Natural killer cell (primary cell): ENCODE measurements at regions not wholly inside any gene's neighbourhood (a gene's known extent, or its start where the extent isn't known, plus 50 kb on each side); places are given as distances from the start of the nearest gene placed in this dataset.

ENCODE experiments used
- ATAC-seq, 3 donors: fragments of 150-1000 bp in 2 of 3; fragments of 200-7000 bp in 1 of 3; cut with Tn5 transposase; 1 replicate in 1 of 3; 2 replicates in 2 of 3; pipeline ENCODE4 v1.10.0; 2021; ENCODE audit warnings: mild to moderate bottlenecking in 2 of 3, moderate library complexity in 2 of 3
- DNase-seq, 2 donors: peaks; one replicate each; pipeline versions ENCODE4 v3.0.0 to v3.0.0-alpha.2; 2013 to 2021; ENCODE audit warnings: mixed read lengths in 1 of 2
- H3K27ac ChIP-seq: one replicate; pipeline ENCODE4 v1.5.1; 2013; ENCODE audit warnings: mild to moderate bottlenecking, low read length
- H3K27me3 ChIP-seq: one replicate; pipeline ENCODE4 v1.6.1; 2013; ENCODE audit warnings: low read length; ENCODE audit not compliant: control insufficient read depth, insufficient read depth
- H3K36me3 ChIP-seq: one replicate; pipeline ENCODE4 v1.6.1; 2013; ENCODE audit warnings: low read length; ENCODE audit not compliant: control insufficient read depth, insufficient read depth
- H3K4me1 ChIP-seq: one replicate; pipeline ENCODE4 v1.6.1; 2013; ENCODE audit warnings: low read length; ENCODE audit not compliant: control insufficient read depth, insufficient read depth
- H3K4me3 ChIP-seq: one replicate; pipeline ENCODE4 v1.5.1; 2013; ENCODE audit warnings: low read length
- H3K9me3 ChIP-seq: one replicate; pipeline ENCODE4 v1.6.1; 2013; ENCODE audit warnings: low read length; ENCODE audit not compliant: control insufficient read depth, insufficient read depth
- H3K27ac Mint-ChIP-seq, 2 donors: one replicate each; pipeline ENCODE4 v1.8.0; 2022; ENCODE audit warnings: mild to moderate bottlenecking in 2 of 2, mixed read lengths in 2 of 2, moderate library complexity in 1 of 2
- H3K27me3 Mint-ChIP-seq, 2 donors: one replicate each; pipeline ENCODE4 v1.8.0; 2022; ENCODE audit warnings: low read depth in 2 of 2, mixed read lengths in 2 of 2
- H3K36me3 Mint-ChIP-seq: one replicate; pipeline ENCODE4 v1.8.0; 2022; ENCODE audit warnings: mixed read lengths
- H3K4me1 Mint-ChIP-seq, 2 donors: one replicate each; pipeline ENCODE4 v1.8.0; 2022; ENCODE audit warnings: mixed read lengths in 2 of 2
- H3K4me3 Mint-ChIP-seq: one replicate; pipeline ENCODE4 v1.8.0; 2022; ENCODE audit warnings: mild to moderate bottlenecking, moderate library complexity, mixed read lengths
- H3K9me3 Mint-ChIP-seq, 2 donors: one replicate each; pipeline ENCODE4 v1.8.0; 2022; ENCODE audit warnings: mixed read lengths in 2 of 2
- WGBS: methylation state at CpG from one replicate; pipeline ENCODE4 v1.1.7; 2013; ENCODE audit warnings: missing lambda C conversion rate; ENCODE audit not compliant: insufficient coverage; 5-methylcytosine and 5-hydroxymethylcytosine counted together
- intact Hi-C: fragments of 100-400 bp; cut with micrococcal nuclease; formaldehyde crosslinking; loops from one replicate; pipeline ENCODE4 v1.14.2; 2022
- TF ChIP-seq, protein P1 (sequence below): fragments of 200-600 bp; IDR thresholded peaks from one replicate; pipeline ENCODE4 v1.8.0; 2022; ENCODE audit warnings: antibody characterized with exemption

- Mint-ChIP-seq H3K27me3 (peaks cover 0 to 4% of the 10 kb centered on the region in 2 donors), H3K4me3 (no peak overlapping the region), H3K27ac (no peak overlapping the region), H3K4me1 (no peaks in the 10 kb centered on the region), H3K9me3 (no peaks in the 10 kb centered on the region), H3K36me3 (no peaks in the 10 kb centered on the region)
- Histone ChIP-seq H3K36me3 (no peaks in the 10 kb centered on the region), H3K4me3 (no peak overlapping the region), H3K4me1 (no peaks in the 10 kb centered on the region), H3K9me3 (peaks cover 3% of the 10 kb centered on the region), H3K27me3 (no peaks in the 10 kb centered on the region), H3K27ac (no peak overlapping the region)
- TF ChIP-seq, protein P1, sequence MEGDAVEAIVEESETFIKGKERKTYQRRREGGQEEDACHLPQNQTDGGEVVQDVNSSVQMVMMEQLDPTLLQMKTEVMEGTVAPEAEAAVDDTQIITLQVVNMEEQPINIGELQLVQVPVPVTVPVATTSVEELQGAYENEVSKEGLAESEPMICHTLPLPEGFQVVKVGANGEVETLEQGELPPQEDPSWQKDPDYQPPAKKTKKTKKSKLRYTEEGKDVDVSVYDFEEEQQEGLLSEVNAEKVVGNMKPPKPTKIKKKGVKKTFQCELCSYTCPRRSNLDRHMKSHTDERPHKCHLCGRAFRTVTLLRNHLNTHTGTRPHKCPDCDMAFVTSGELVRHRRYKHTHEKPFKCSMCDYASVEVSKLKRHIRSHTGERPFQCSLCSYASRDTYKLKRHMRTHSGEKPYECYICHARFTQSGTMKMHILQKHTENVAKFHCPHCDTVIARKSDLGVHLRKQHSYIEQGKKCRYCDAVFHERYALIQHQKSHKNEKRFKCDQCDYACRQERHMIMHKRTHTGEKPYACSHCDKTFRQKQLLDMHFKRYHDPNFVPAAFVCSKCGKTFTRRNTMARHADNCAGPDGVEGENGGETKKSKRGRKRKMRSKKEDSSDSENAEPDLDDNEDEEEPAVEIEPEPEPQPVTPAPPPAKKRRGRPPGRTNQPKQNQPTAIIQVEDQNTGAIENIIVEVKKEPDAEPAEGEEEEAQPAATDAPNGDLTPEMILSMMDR: no peak
- ATAC-seq (no peak), DNase-seq (no peak)
- intact Hi-C loops: no loop called here
- 81% methylated on average over 2 of the region's 4 CpGs for WGBS
These were observed 547.2 kb upstream of the CDH5 start for GRCh38 chr16:65819136-65819898.

DNA sequence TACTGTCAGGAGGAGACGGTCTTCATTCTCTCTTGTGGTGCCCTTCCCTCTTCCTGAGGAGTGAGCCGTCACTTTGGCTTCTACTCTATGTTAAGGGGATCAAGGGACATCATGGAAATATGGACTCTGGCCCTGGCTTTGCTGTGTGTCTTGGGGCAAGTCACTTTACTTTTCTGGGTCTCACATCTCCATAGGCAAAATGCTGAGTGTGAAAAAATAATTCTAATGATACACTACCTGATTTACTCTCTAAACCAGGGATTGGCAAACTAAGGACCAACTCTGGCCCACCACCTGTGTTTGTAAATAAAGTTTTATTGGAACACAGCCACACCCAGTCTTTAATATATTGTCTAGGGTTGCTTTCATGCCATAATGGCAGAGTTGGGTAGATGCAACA lies 548.7 kb upstream of the CDH5 start:
- no peaks in the 10 kb centered on the region for H3K9me3 Mint-ChIP-seq
- 63% methylated on average over 1 of the region's 2 CpGs for WGBS
- H3K9me3 ChIP-seq: peaks cover 3% of the 10 kb centered on the region
- no peak overlapping the region for H3K4me3 ChIP-seq
- DNase-seq: no peak
- intact Hi-C loops: no loop called here
- H3K36me3 Mint-ChIP-seq: no peaks in the 10 kb centered on the region
- H3K27me3 ChIP-seq: no peaks in the 10 kb centered on the region
- TF ChIP-seq, protein P1: no peak
- no peak overlapping the region for H3K4me3 Mint-ChIP-seq
- H3K4me1 ChIP-seq: no peaks in the 10 kb centered on the region
- H3K27ac ChIP-seq: no peak overlapping the region
- no peak overlapping the region for H3K27ac Mint-ChIP-seq
- H3K27me3 Mint-ChIP-seq: no peaks in the 10 kb centered on the region
- no peaks in the 10 kb centered on the region for H3K36me3 ChIP-seq
- no peak for ATAC-seq
- no peaks in the 10 kb centered on the region for H3K4me1 Mint-ChIP-seq

DNA sequence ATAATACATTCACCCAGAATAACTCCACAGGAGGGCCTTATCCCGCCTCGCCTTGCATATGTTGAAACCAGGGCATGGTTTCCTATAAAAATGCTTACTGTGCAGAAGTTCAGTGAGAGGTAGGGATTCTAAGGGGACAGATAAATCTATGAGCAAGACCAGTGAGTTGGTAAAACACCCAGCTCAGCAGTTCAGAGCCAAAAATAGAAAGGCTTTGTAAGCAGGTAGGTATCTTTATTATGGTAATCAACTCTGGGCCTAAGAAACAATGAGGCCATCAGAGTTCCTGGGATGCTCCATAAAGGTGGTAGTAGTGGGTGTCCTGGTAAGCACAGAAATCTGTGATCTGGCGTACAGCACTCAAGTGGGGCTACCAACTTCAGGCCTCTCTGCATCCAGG lies 549.4 kb upstream of the CDH5 start:
- TF ChIP-seq, protein P1: no peak
- 86% methylated on average over 3 of the region's 3 CpGs for WGBS
- Histone ChIP-seq H3K36me3 (no peaks in the 10 kb centered on the region), H3K4me3 (no peak overlapping the region), H3K27me3 (no peaks in the 10 kb centered on the region), H3K4me1 (no peaks in the 10 kb centered on the region), H3K27ac (no peak overlapping the region), H3K9me3 (peaks cover 3% of the 10 kb centered on the region)
- no peak for DNase-seq
- H3K4me3 Mint-ChIP-seq: no peak overlapping the region
- no peaks in the 10 kb centered on the region for H3K4me1 Mint-ChIP-seq
- no peaks in the 10 kb centered on the region for H3K27me3 Mint-ChIP-seq
- no peak overlapping the region for H3K27ac Mint-ChIP-seq
- intact Hi-C loops: no loop called here
- H3K36me3 Mint-ChIP-seq: no peaks in the 10 kb centered on the region
- no peaks in the 10 kb centered on the region for H3K9me3 Mint-ChIP-seq
- no peak for ATAC-seq

GRCh38 chr16:65816556-65816955 lies 549.9 kb upstream of the CDH5 start:
- Histone ChIP-seq H3K4me3 (no peak overlapping the region), H3K36me3 (no peaks in the 10 kb centered on the region), H3K9me3 (peaks cover 3% of the 10 kb centered on the region), H3K27me3 (no peaks in the 10 kb centered on the region), H3K27ac (no peak overlapping the region), H3K4me1 (no peaks in the 10 kb centered on the region)
- no peaks in the 10 kb centered on the region for H3K27me3 Mint-ChIP-seq
- H3K4me3 Mint-ChIP-seq: no peak overlapping the region
- no peaks in the 10 kb centered on the region for H3K36me3 Mint-ChIP-seq
- no peak overlapping the region for H3K27ac Mint-ChIP-seq
- ATAC-seq (no peak), DNase-seq (no peak)
- TF ChIP-seq, protein P1: no peak
- intact Hi-C loops: no loop called here
- no peaks in the 10 kb centered on the region for H3K4me1 Mint-ChIP-seq
- WGBS: 100% methylated on average over 2 of the region's 2 CpGs
- H3K9me3 Mint-ChIP-seq: no peaks in the 10 kb centered on the region
